Anterior cingulate cortex (tissue), 58 donors: ENCODE measurements at regions not wholly inside any gene's neighbourhood (a gene's known extent, or its start where the extent isn't known, plus 50 kb on each side); places are given as distances from the start of the nearest gene placed in this dataset.

Source experiments
- DNase-seq, 58 donors: peaks; one replicate each; lab custom pipeline; 2025; lab: John Stamatoyannopoulos, UW

DNA sequence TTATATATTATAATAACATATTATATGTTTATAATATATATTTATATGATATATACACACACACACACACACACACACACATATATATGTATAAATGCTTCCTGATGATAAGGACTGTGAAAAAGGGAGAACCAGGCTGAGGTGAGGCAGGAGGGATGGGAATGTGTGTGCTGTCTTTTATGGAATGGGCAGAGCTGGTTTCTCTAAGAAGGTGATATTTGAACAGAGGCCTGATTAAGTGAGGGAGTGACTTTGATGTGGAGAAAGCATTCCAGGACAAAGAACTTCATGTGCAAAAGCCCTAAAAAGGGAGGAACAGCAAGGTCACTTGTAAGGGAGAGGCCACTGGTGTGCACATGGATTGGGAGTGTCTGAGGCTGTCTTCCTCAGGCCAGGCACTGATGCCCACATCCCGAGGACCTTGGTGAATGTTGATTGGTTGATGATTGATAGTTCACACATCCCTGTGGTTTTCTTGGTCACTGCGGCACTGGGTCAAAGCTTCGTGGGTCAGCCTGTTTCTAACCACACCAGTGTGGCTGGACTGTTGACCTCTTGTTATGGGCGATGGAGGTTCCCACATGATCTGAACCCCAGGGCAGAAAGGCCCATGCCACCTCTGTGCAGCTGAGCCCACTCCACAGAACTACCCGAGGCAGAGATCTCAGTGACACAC, 196.9 kb downstream of the MYCN start:
- no peak for DNase-seq

DNA sequence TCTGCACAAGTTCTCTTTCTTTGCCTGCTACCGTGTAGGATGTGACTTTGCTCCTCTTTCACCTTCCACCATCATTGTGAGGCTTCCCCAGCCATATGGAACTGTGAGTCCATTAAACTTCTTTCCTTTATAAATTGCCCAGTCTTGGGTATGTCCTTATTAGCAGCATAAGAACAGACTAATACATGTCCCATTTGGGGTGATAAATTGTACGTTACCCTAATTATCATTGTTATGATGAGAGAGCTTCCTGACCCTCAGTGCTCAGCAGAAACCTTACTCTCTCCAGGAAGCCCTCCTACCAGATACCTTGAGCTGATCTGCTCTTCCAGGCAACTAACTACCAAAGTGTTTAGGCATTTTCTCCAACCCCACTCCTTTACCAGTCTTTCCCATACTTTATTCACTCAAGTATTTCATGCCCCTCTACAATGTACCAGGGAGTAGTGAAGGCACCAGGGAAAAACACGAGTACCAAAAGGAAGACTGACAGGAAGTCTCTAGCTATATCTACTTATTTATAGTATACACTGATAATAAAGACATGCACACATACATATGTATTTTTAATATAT, 196.2 kb downstream of the MYCN start:
- no peak for DNase-seq

DNA sequence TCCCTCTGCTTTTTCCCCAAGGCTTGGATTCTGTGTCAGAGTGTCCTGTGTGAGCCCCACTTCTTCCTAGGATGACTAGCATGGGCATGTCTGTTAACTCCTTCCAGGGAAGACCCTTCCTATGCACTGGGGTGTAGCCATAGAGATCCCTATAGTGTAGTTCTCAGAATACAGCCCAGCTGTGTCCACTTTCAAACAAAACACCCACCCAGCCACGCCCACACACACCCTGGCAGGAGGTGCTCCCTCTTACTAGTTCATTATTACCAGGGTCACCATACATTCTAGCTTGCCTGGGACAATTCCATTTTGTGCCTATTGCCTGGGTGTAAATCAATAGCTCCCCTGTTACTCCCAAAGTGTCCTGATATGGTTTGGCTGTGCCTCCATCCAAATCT, 195.6 kb downstream of the MYCN start:
- no peak for DNase-seq

- no peak for DNase-seq
Measured at GRCh38 chr2:16135196-16135912, 195.0 kb downstream of the MYCN start.

DNA sequence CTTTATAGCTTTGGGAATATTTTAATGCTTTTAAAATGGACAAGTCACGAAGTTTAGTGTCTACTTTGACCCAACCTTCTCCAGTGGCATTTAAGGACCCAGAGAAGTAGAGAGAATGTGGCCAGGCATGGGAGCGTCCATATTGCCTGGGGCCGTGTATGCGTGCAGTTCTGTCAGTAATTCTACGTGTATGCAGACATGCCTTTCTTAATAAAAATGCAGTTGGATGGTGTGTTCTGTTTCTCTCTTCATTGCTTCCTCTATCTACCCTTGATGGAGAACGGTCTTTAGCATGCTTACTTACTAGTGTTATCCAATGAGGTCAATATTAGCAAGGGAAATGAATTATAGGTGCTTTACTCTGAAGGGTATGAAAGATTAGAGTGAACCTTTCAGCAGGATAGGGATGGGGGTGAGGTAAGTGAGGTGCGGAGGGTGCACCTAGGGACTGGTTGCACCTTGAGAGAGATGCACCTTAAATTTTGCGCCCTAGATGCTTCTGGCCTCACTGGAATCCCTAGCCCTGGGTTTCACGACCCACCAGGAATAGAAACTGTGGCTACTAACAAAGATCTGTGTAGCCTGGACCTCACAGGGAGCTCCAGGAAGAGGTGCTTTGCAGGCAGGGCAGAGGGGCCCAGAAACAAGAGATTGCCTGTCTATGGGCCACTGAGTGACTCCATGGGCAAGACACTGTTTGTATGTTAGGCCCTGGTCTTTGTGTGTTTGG, 194.3 kb downstream of the MYCN start:
- DNase-seq, result no peak

DNA sequence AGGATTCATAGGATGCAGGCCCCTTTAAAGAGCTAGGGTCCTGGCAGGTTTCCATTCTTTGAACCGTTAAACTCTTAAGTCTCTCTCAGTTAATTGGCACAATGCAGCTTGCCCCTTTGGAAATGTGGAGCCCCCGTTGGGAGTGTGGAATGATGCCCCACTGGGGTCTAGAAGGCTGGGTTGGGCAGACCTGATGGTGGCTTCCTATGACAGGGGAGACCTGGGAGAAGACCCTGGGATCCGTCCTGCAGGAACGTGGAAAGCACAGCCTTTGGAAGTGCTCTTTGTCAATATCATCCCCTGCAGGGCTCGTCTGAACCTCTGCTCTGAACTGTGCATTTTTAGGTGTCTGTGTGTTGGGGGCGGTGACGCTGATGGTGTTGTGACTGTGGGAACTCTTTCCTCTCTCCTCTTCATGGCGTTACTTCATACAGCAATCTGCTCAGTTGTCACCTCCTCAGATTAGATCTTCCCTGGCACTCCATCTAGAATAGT, 190.6 kb downstream of the MYCN start:
- no peak for DNase-seq

DNA sequence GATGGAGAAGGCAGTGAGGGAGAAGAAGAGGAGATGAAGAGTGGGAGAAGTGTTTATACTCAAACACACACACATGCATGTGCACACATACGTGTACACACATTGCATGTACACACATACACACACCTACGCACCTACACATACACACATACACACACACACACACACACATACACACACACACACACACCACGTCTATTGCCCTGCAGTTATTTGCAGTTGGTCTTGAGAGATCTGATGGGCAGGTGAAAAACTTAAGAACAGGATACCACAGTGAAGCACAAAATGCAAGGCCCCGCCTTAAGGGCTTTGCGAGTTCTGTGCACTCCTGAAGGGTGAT, 190.2 kb downstream of the MYCN start:
- no peak for DNase-seq

DNA sequence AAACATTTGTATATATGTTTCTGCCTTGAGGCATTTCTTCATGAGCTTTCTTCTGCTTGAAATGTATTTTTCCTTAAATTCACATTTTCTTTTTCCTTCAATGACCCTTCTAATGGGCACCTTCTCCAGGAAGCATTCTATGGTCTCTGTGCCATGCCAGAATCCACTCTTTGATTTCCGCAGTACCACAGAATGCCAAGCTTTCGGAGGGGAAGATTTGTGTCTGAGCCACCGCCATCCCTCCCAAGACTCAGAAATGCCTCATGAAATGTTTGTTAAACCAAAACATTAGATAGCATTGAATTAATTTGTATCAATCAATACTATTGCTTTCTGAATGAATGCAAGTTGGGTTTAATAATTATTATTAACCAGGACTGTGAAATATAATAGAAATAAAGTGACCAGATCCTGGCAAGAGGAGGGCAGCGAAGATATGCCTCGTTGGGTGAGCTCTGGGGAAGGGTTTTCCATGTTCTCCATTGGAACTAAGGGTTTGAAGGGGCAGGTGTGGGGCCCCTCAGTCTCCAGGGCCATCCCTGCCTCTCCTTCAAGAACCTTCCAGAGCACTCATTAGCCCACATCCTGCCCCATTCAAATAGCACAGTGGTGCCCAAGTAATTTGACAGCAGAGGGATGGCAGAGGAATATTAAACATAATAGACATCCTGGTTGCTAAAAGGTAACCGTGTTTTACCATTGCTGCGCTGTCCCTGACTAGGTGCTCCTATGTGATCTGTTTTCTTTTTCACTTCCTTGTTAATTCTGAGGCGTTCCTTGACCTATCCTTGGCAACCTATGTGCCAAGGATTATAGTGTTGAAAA, 189.6 kb downstream of the MYCN start:
- no peak for DNase-seq

DNA sequence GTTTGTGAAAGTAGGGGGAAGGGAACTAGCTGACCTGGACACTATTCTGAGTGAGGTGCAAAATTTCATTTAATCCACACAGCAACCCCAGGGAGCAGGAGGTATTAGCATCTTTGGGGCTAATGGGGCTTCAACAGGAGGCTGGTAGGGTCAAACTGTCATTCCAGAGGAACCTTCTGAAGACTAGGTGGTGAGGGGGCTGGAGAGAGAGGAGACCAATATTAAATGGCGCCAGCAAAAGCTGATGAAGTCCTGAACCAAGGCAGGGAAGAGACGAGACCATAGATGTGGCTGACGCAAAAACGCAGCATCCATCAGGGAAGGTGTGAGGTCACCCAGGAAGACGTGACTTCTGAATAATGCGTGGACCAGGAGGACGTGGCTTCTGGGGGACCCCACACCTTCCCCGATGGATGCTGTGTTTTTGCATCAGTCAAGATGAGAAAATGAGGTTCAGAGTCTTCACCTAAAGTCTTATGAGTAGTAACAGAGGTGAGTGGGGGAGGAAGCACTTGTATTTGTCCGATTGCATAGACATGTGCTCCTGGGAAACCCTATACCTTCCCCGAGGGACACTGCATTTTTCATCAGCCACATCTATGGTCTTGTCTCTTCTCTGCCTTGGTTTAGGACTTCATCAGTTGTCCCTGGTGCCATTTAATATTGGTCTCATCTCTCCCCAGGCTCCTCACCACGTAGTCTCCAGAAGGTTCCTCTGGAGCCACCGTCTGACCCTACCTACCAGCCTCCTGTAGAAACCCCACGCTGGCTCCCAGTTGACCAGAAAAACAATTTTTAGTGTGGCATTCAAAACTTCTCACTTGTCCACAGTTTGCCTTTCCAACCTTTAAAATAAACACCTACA, 188.6 kb downstream of the MYCN start:
- DNase-seq, result no peak

DNA sequence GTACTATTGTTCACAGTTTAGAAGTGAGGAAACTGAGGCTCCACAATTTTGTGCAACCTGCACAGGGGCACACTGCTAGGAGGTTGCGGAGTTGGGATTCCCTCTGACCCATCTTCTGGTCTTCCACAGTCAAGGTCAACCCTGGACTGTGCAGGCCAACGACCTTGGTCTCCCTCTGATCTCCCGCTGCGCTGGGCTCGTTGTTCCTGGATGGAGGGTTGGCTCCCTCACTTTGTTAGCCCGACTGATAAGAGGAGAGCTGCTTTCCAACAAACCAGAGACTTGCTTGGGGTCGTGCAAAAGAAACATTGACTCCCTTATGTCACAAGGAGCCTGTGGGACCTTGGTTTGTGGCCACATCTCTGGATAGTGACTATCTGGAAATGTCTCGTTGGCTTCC, 187.6 kb downstream of the MYCN start:
- no peak for DNase-seq

GRCh38 chr2:16127276-16127940, 187.1 kb downstream of the MYCN start:
- no peak for DNase-seq

GRCh38 chr2:16126517-16127275, 186.3 kb downstream of the MYCN start:
- DNase-seq, result no peak

DNA sequence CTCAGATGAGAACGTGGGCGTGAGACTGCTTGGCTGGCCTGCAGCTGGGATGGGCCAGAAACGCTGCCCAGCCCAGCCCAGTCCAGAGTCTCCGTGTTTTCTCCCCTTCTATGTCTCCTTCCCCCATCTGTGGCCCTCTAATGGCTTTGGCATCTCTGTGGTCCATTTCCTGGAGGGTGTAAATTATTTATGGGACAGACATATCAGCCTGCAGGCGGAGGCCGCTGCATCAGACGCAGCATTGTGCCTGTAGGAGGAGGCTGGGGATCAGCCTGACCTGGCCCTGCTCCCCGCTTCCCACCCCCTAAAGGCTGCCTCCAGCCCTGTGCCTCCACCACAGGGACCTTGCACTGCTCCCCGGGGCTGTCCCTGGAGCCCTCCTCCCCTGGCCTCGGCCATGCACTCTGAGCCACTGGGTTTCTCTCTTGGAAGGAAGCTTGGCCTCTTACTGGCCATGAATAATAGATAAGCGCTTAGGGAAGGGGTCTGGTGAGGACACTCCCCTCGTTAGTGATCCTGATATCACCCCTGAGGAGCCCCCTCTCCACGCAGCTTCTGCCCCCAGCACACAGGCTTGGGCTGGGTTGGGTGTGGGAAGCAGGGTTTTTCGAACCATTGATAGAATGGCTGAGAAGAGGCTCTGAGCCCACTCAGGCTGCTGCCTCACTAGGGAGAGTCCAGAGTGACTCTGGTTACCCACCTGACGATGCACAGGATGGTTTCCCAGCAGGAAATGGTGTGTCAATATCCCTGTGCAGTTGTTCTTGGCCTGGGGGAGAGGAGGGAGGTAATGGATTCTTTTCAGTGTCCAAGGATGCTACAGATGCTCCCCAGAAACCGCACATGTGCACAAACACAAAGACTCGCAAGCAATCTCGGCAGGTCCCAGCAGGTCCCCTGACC, 185.5 kb downstream of the MYCN start:
- DNase-seq, result no peak

DNA sequence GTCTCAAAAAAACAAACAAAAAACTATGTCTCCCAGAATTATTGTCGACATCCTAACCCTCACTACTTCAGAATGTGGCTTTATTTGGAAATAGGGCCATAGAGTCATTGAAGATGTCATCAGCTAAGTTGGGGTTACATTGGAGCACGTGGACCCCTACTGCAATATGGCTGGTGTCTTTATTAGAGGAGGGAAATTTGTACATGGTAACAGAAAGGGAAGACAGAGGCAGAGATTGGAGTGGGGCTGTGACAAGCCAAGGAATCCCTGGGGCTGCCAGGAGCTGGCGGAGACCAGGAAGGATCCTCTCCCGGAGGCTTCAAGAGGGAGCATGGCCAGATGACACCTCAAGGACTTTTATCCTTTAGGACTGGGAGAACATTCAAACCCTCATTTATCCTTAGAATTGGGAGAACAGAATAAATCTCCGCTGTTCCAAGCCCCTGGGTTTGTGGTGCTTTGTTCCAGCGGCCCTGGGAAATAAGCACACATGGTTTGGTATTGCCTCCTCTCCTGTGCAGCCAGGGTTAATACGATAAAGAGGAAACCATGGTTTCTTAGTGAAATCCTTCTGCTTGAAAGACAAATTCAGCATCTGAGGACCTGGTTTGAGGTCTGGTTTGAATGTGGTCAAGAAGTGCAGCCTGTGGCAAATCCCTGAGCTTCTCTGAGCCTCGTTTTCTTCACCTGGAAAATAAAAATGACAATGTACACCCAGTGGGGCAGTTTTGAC, 184.7 kb downstream of the MYCN start:
- DNase-seq, result no peak

- DNase-seq, result no peak
Measured at GRCh38 chr2:16123856-16124780, 183.8 kb downstream of the MYCN start.
